ENCODE measurements at regions not wholly inside any gene's neighbourhood (a gene's known extent, or its start where the extent isn't known, plus 50 kb on each side); places are given as distances from the start of the nearest gene placed in this dataset.

GRCh38 chr17:51540151-51540550 is 279.8 kb downstream of the UTP18 start:
- TF ChIP-seq CTCF (IDR thresholded peaks at IDR 0.05; ENCODE audit: insufficient read depth, low read depth, low read length) = no peak

GRCh38 chr17:51541215-51541614 is 280.9 kb downstream of the UTP18 start:
- no peak overlapping the region for H3K4me3 ChIP-seq (ENCODE audit: low read depth, low read length)
- TF ChIP-seq CTCF (IDR thresholded peaks at IDR 0.05; ENCODE audit: insufficient read depth, low read depth, low read length) = no peak
- no peak for DNase-seq (ENCODE audit: low read depth)

More at GRCh38 chr17:51540151-51540550, 279.8 kb downstream of the UTP18 start:
- H3K4me3 ChIP-seq (ENCODE audit: low read depth, low read length) = no peak overlapping the region
- no peak for DNase-seq (ENCODE audit: low read depth)

DNA sequence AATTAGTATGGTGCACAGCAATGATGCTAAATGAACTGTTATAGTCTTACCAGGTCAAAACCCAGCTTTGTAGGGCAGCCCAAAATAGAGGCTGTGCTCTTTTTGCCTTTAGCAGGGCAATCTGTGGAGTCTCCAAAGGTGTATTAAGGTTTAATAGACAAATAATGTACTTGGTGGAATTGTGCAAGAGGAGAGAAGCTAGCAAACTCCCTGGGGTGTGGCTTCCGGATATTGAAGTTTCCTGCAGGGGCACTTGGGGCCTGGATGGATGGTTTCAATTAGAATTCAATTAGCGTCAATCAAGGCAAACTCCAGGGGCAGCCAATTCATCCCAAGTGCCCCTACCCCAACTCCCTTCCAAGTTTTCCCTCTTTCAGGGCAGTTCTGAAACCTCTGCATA is 285.8 kb downstream of the UTP18 start:
- TF ChIP-seq CTCF (IDR thresholded peaks at IDR 0.05; ENCODE audit: insufficient read depth, low read depth, low read length) = no peak
- no peak overlapping the region for H3K4me3 ChIP-seq (ENCODE audit: low read depth, low read length)
- no peak for DNase-seq (ENCODE audit: low read depth)

- DNase-seq (ENCODE audit: low read depth) = no peak
- no peak for TF ChIP-seq CTCF (IDR thresholded peaks at IDR 0.05; ENCODE audit: insufficient read depth, low read depth, low read length)
- no peak overlapping the region for H3K4me3 ChIP-seq (ENCODE audit: low read depth, low read length)
Measured at GRCh38 chr17:51548125-51548524, 287.8 kb downstream of the UTP18 start.

GRCh38 chr17:51555153-51555552 is 294.8 kb downstream of the UTP18 start:
- no peak for TF ChIP-seq CTCF (IDR thresholded peaks at IDR 0.05; ENCODE audit: insufficient read depth, low read depth, low read length)
- no peak for DNase-seq (ENCODE audit: low read depth)
- H3K4me3 ChIP-seq (ENCODE audit: low read depth, low read length) = no peak overlapping the region

DNA sequence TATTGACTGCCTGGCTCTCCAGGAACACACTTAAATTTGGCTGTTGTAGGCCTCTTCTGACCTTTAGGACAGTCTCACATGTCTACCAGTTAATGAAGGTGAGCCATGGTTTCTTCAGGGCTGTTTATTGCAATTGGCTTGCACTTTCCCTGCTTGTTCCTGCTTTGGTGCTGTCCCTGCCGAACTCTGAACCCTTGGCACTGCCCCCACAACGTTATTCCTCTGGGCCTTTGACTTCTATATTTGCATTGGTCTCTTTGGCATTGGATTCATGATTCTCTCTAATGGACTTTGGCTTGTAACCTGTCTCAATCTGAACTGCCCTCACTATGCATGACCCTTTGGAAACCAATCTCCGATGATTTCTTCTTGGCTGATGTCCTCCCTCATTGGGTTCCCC is 299.4 kb downstream of the UTP18 start:
- no peak for DNase-seq (ENCODE audit: low read depth)
- no peak for TF ChIP-seq CTCF (IDR thresholded peaks at IDR 0.05; ENCODE audit: insufficient read depth, low read depth, low read length)
- no peak overlapping the region for H3K4me3 ChIP-seq (ENCODE audit: low read depth, low read length)

DNA sequence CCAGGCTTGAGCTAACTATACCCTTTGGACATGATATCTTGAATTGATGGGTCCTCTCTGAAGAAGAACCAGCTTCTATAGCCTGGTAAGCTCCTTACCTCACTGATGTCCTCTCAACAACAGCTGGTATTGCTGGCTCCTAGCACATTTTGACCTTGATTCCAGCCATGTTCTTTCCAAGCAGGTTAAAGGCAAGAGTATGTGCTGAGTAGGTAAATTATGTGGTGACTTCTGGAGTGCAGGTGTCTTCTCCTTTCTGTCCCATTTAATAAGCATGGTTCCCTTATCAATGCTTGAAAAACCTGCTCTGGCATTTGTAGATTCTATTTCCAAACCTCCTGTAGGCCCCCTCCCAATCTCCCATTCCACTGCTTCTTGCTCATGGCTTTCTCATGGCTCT is 300.1 kb downstream of the UTP18 start:
- no peak for TF ChIP-seq CTCF (IDR thresholded peaks at IDR 0.05; ENCODE audit: insufficient read depth, low read depth, low read length)
- no peak for DNase-seq (ENCODE audit: low read depth)
- H3K4me3 ChIP-seq (ENCODE audit: low read depth, low read length) = no peak overlapping the region
